Keratinocyte (primary cell): ENCODE measurements at regions not wholly inside any gene's neighbourhood (a gene's known extent, or its start where the extent isn't known, plus 50 kb on each side); places are given as distances from the start of the nearest gene placed in this dataset.

Source experiments
- CTCF ChIP-seq, 3 experiments: IDR thresholded peaks in 1 of 3; conservative IDR thresholded peaks in 1 of 3; optimal IDR thresholded peaks in 1 of 3; 2 replicates in 2 of 3; 3 replicates in 1 of 3; pipeline versions ENCODE3 to v1.5.1; 2011; ENCODE audit warnings: low read length in 3 of 3, mild to moderate bottlenecking in 3 of 3, moderate library complexity in 2 of 3, control low read depth in 1 of 3, inconsistent platforms in 1 of 3; ENCODE audit not compliant: insufficient read depth in 2 of 3; ENCODE audit errors: extremely low read depth in 1 of 3
- EZH2 ChIP-seq: IDR thresholded peaks from one replicate; pipeline ENCODE4 v1.6.1; 2012; ENCODE audit warnings: inconsistent platforms, mild to moderate bottlenecking, low read length, moderate library complexity

- no peak for TF ChIP-seq CTCF (optimal IDR thresholded peaks at IDR 0.05 in 1 of 3, IDR thresholded peaks at IDR 0.05 in 1 of 3, conservative IDR thresholded peaks at IDR 0.05 in 1 of 3; ENCODE audit: extremely low read depth in 1 of 3, insufficient read depth in 2 of 3, low read length in 3 of 3)
- TF ChIP-seq EZH2 = no peak
Measured at GRCh38 chr10:35889226-35889625, 247.1 kb upstream of the FZD8 start.
